ENCODE measurements at regions not wholly inside any gene's neighbourhood (a gene's known extent, or its start where the extent isn't known, plus 50 kb on each side); places are given as distances from the start of the nearest gene placed in this dataset.

- no peak for TF ChIP-seq CTCF (conservative IDR thresholded peaks at IDR 0.05; ENCODE audit: low read depth, low read length)
- no peak for TF ChIP-seq EZH2 (IDR thresholded peaks at IDR 0.05; ENCODE audit: borderline replicate concordance, low read depth, low read length, poor library complexity, severe bottlenecking)
Measured at GRCh38 chr21:27258742-27259448, 292.0 kb upstream of the ADAMTS5 start.

Measured in A673 (cell line).